ENCODE measurements at regions not wholly inside any gene's neighbourhood (a gene's known extent, or its start where the extent isn't known, plus 50 kb on each side); places are given as distances from the start of the nearest gene placed in this dataset.

- Histone ChIP-seq H3K9ac (ENCODE audit: low read length) (no peak overlapping the region), H2BK5ac (ENCODE audit: low read depth, low read length, poor library complexity) (no peak overlapping the region), H3K18ac (ENCODE audit: low read length) (no peak overlapping the region), H3K4me1 (ENCODE audit: control insufficient read depth in 1 of 2, insufficient read depth in 2 of 2, low read length in 2 of 2) (no peaks in the 10 kb centered on the region), H4K12ac (ENCODE audit: low read depth, low read length) (no peak overlapping the region), H3K27me3 (ENCODE audit: insufficient read depth, low read length) (no peaks in the 10 kb centered on the region), H3K79me2 (ENCODE audit: control insufficient read depth, insufficient read depth, low read length, poor library complexity) (no peaks in the 10 kb centered on the region), H2AK5ac (ENCODE audit: low read length) (no peak overlapping the region), H3K4ac (ENCODE audit: low read depth, low read length) (no peak overlapping the region), H3K23ac (ENCODE audit: low read length) (no peak overlapping the region), H2BK120ac (ENCODE audit: insufficient read depth, low read length, poor library complexity) (no peak overlapping the region), H3K4me3 (ENCODE audit: low read depth, low read length) (no peak overlapping the region), H4K91ac (ENCODE audit: low read depth, low read length) (no peak overlapping the region), H3K36me3 (ENCODE audit: control insufficient read depth in 1 of 2, insufficient read depth in 2 of 2, low read length in 2 of 2) (no peaks in the 10 kb centered on the region), H3K4me2 (ENCODE audit: low read length) (no peak overlapping the region), H2AFZ (ENCODE audit: insufficient read depth, low read length, poor library complexity) (no peak overlapping the region), H3K79me1 (ENCODE audit: low read length) (no peaks in the 10 kb centered on the region), H2BK12ac (ENCODE audit: low read length) (no peak overlapping the region), H3K14ac (ENCODE audit: low read length) (no peak overlapping the region), H3K27ac (ENCODE audit: low read depth, low read length) (no peak overlapping the region), H3K9me3 (ENCODE audit: insufficient read depth, low read depth, low read length) (no peaks in the 10 kb centered on the region), H4K8ac (ENCODE audit: low read depth, low read length) (no peak overlapping the region)
- WGBS (ENCODE audit: extremely low coverage, insufficient coverage, insufficient read length) = no CpG with 5 or more reads among the region's 1 CpG
- DNase-seq = no peak
These were observed 277.1 kb upstream of the CCDC54 start for GRCh38 chr3:107100137-107100536.

GRCh38 chr3:107100573-107100972, 276.7 kb upstream of the CCDC54 start:
- Histone ChIP-seq H2BK12ac (ENCODE audit: low read length) (no peak overlapping the region), H2BK120ac (ENCODE audit: insufficient read depth, low read length, poor library complexity) (no peak overlapping the region), H3K23ac (ENCODE audit: low read length) (no peak overlapping the region), H4K8ac (ENCODE audit: low read depth, low read length) (no peak overlapping the region), H3K18ac (ENCODE audit: low read length) (no peak overlapping the region), H3K4ac (ENCODE audit: low read depth, low read length) (no peak overlapping the region), H3K79me2 (ENCODE audit: control insufficient read depth, insufficient read depth, low read length, poor library complexity) (no peaks in the 10 kb centered on the region), H2AFZ (ENCODE audit: insufficient read depth, low read length, poor library complexity) (no peak overlapping the region), H2BK5ac (ENCODE audit: low read depth, low read length, poor library complexity) (no peak overlapping the region), H3K36me3 (ENCODE audit: control insufficient read depth in 1 of 2, insufficient read depth in 2 of 2, low read length in 2 of 2) (no peaks in the 10 kb centered on the region), H4K12ac (ENCODE audit: low read depth, low read length) (no peak overlapping the region), H3K79me1 (ENCODE audit: low read length) (no peaks in the 10 kb centered on the region), H3K4me3 (ENCODE audit: low read depth, low read length) (no peak overlapping the region), H3K4me1 (ENCODE audit: control insufficient read depth in 1 of 2, insufficient read depth in 2 of 2, low read length in 2 of 2) (no peaks in the 10 kb centered on the region), H3K9ac (ENCODE audit: low read length) (no peak overlapping the region), H3K14ac (ENCODE audit: low read length) (no peak overlapping the region), H3K4me2 (ENCODE audit: low read length) (no peak overlapping the region), H3K27ac (ENCODE audit: low read depth, low read length) (no peak overlapping the region), H3K9me3 (ENCODE audit: insufficient read depth, low read depth, low read length) (no peaks in the 10 kb centered on the region), H2AK5ac (ENCODE audit: low read length) (no peak overlapping the region), H4K91ac (ENCODE audit: low read depth, low read length) (no peak overlapping the region), H3K27me3 (ENCODE audit: insufficient read depth, low read length) (no peaks in the 10 kb centered on the region)
- DNase-seq = no peak
- no CpG with 5 or more reads among the region's 1 CpG for WGBS (ENCODE audit: extremely low coverage, insufficient coverage, insufficient read length)

GRCh38 chr3:107103786-107104185, 273.5 kb upstream of the CCDC54 start:
- Histone ChIP-seq H2BK12ac (ENCODE audit: low read length) (no peak overlapping the region), H3K9me3 (ENCODE audit: insufficient read depth, low read depth, low read length) (peaks cover 2% of the 10 kb centered on the region), H4K91ac (ENCODE audit: low read depth, low read length) (no peak overlapping the region), H3K4me3 (ENCODE audit: low read depth, low read length) (no peak overlapping the region), H3K14ac (ENCODE audit: low read length) (no peak overlapping the region), H3K23ac (ENCODE audit: low read length) (no peak overlapping the region), H3K79me1 (ENCODE audit: low read length) (no peaks in the 10 kb centered on the region), H2AK5ac (ENCODE audit: low read length) (no peak overlapping the region), H3K27me3 (ENCODE audit: insufficient read depth, low read length) (no peaks in the 10 kb centered on the region), H2AFZ (ENCODE audit: insufficient read depth, low read length, poor library complexity) (no peak overlapping the region), H3K79me2 (ENCODE audit: control insufficient read depth, insufficient read depth, low read length, poor library complexity) (no peaks in the 10 kb centered on the region), H2BK5ac (ENCODE audit: low read depth, low read length, poor library complexity) (no peak overlapping the region), H4K8ac (ENCODE audit: low read depth, low read length) (no peak overlapping the region), H3K4me2 (ENCODE audit: low read length) (no peak overlapping the region), H4K12ac (ENCODE audit: low read depth, low read length) (no peak overlapping the region), H3K18ac (ENCODE audit: low read length) (no peak overlapping the region), H3K36me3 (ENCODE audit: control insufficient read depth in 1 of 2, insufficient read depth in 2 of 2, low read length in 2 of 2) (no peaks in the 10 kb centered on the region), H3K27ac (ENCODE audit: low read depth, low read length) (no peak overlapping the region), H3K4me1 (ENCODE audit: control insufficient read depth in 1 of 2, insufficient read depth in 2 of 2, low read length in 2 of 2) (no peaks in the 10 kb centered on the region), H2BK120ac (ENCODE audit: insufficient read depth, low read length, poor library complexity) (no peak overlapping the region), H3K4ac (ENCODE audit: low read depth, low read length) (no peak overlapping the region), H3K9ac (ENCODE audit: low read length) (no peak overlapping the region)
- WGBS (ENCODE audit: extremely low coverage, insufficient coverage, insufficient read length) = no CpG with 5 or more reads among the region's 2 CpGs
- DNase-seq = no peak

GRCh38 chr3:107106316-107106715, 270.9 kb upstream of the CCDC54 start:
- H3K4ac ChIP-seq (ENCODE audit: low read depth, low read length) = no peak overlapping the region
- H3K18ac ChIP-seq (ENCODE audit: low read length) = no peak overlapping the region
- no peaks in the 10 kb centered on the region for H3K79me1 ChIP-seq (ENCODE audit: low read length)
- H4K8ac ChIP-seq (ENCODE audit: low read depth, low read length) = no peak overlapping the region
- peak in 1 of 2 donors; percentile 35 for DNase-seq
- no peak overlapping the region for H3K4me2 ChIP-seq (ENCODE audit: low read length)
- no peak overlapping the region for H2AFZ ChIP-seq (ENCODE audit: insufficient read depth, low read length, poor library complexity)
- H2BK120ac ChIP-seq (ENCODE audit: insufficient read depth, low read length, poor library complexity) = no peak overlapping the region
- no peak overlapping the region for H3K27ac ChIP-seq (ENCODE audit: low read depth, low read length)
- H3K9me3 ChIP-seq (ENCODE audit: insufficient read depth, low read depth, low read length) = peaks cover 2% of the 10 kb centered on the region
- H4K12ac ChIP-seq (ENCODE audit: low read depth, low read length) = no peak overlapping the region
- H3K23ac ChIP-seq (ENCODE audit: low read length) = no peak overlapping the region
- no peak overlapping the region for H2AK5ac ChIP-seq (ENCODE audit: low read length)
- no CpG with 5 or more reads among the region's 7 CpGs for WGBS (ENCODE audit: extremely low coverage, insufficient coverage, insufficient read length)
- no peak overlapping the region for H3K14ac ChIP-seq (ENCODE audit: low read length)
- H2BK12ac ChIP-seq (ENCODE audit: low read length) = no peak overlapping the region
- no peaks in the 10 kb centered on the region for H3K79me2 ChIP-seq (ENCODE audit: control insufficient read depth, insufficient read depth, low read length, poor library complexity)
- no peaks in the 10 kb centered on the region for H3K27me3 ChIP-seq (ENCODE audit: insufficient read depth, low read length)
- H3K4me3 ChIP-seq (ENCODE audit: low read depth, low read length) = no peak overlapping the region
- H4K91ac ChIP-seq (ENCODE audit: low read depth, low read length) = no peak overlapping the region
- H2BK5ac ChIP-seq (ENCODE audit: low read depth, low read length, poor library complexity) = no peak overlapping the region
- H3K9ac ChIP-seq (ENCODE audit: low read length) = no peak overlapping the region
- no peaks in the 10 kb centered on the region for H3K4me1 ChIP-seq (ENCODE audit: control insufficient read depth in 1 of 2, insufficient read depth in 2 of 2, low read length in 2 of 2)
- H3K36me3 ChIP-seq (ENCODE audit: control insufficient read depth in 1 of 2, insufficient read depth in 2 of 2, low read length in 2 of 2) = no peaks in the 10 kb centered on the region

All from trophoblast cell (in vitro differentiated cells and primary cell).